GM12891 (cell line): ENCODE measurements at regions not wholly inside any gene's neighbourhood (a gene's known extent, or its start where the extent isn't known, plus 50 kb on each side); places are given as distances from the start of the nearest gene placed in this dataset.

Experiments
- PAX5 ChIP-seq: IDR thresholded peaks from 2 replicates; pipeline ENCODE4 v1.6.1; 2011; ENCODE audit warnings: low read length, moderate library complexity, mild to moderate bottlenecking; ENCODE audit not compliant: insufficient read depth, severe bottlenecking
- POLR2A ChIP-seq: IDR thresholded peaks from 2 replicates; pipeline ENCODE4 v1.6.1; 2011; ENCODE audit warnings: low read depth, low read length, control low read depth
- POLR2AphosphoS5 ChIP-seq: IDR thresholded peaks from 2 replicates; pipeline ENCODE4 v1.6.1; 2011; ENCODE audit warnings: low read depth, low read length, control low read depth
- POU2F2 ChIP-seq: IDR thresholded peaks from 2 replicates; pipeline ENCODE4 v1.6.1; 2011; ENCODE audit warnings: low read depth, mild to moderate bottlenecking, control low read depth, low read length, moderate library complexity
- TAF1 ChIP-seq: IDR thresholded peaks from 2 replicates; pipeline ENCODE4 v1.6.1; 2011; ENCODE audit warnings: low read depth, low read length, control low read depth

DNA sequence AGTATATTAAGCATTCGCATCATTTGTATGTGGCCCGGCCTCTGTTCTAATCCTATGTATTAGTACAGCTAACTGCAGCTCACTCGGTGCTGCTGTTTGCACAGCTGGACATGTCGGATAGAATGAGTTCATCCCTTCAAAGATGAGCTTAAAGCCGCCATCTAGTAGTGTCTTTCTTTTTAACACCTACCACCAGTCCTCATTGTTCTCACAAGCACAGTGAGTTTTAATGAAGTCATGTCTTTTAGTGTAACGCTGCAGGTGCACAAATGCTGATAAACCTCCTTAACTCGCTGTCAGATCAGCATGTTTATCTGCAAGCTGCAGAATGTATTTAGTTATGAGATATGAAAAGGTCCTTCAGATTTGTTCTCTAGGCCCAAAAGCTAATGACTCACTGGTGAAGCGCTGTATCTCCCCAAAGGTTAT is 247.5 kb downstream of the MTERF1 start:
- TF ChIP-seq POLR2AphosphoS5 (no peak), POLR2A (no peak), TAF1 (no peak), POU2F2 (no peak), PAX5 (no peak)
